NCI-H2081 (cell line): ENCODE measurements at regions not wholly inside any gene's neighbourhood (a gene's known extent, or its start where the extent isn't known, plus 50 kb on each side); places are given as distances from the start of the nearest gene placed in this dataset.

Experiments
- DNase-seq, 2 experiments: peaks; one replicate each; lab custom pipeline; 2025; lab: John Stamatoyannopoulos, UW

DNA sequence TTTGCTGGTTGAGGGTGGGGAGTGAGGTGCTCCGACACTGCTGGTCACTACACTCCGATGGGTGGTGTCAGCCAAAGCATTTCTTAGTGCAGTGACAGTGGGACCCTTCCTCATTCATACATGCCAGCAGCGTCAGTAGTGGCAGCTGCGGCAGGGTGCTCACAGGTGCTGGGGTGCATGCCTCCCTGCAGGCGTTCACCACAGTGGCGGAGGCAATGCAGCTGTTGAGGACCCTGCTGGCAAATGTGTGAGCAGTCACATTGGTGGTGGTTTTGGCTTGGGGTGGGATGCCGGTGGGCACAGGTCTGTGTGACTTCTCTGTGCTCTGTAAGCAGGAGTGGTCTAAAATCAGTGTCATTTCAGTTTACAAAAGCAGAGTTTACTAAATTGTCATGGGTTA, 464.6 kb downstream of the FUT8 start:
- no peak for DNase-seq

DNA sequence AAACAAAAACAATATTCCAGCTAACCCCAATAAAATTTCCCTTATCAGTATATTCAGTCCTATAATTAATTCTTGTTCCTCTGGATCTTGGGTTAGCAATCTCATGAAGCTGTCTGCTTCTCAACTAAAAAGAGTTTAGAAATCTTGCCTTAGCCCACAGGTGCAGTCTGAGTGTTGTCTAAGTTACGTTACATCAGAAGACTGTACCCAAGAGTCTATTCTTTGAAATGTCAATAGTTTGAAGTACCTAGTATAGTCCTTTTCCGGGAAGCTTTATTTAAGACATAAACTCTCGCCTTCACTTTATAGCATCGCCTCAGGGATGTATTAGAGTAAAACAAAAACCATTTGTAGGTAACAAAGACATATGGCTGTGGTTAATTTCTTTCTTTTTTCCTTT, 465.1 kb downstream of the FUT8 start:
- no peak for DNase-seq

DNA sequence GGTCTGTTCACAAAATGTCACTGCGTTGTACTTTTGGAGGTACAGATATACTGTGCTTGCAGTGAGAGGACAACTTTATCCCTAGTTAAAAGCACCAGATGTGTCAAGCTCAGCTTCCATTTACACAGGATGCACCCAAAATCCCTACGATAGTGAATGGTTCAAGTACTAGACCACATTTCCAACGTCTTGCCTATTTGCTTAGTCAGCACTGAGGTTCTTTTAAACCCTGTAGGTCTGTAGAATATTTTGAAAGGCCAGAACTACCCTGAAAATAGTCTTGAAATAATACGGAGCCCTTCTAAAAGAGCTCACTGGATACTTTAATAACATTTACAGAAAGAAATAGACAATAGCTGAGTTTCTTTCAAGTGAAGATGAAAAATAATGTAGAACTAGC, 466.1 kb downstream of the FUT8 start:
- no peak for DNase-seq

DNA sequence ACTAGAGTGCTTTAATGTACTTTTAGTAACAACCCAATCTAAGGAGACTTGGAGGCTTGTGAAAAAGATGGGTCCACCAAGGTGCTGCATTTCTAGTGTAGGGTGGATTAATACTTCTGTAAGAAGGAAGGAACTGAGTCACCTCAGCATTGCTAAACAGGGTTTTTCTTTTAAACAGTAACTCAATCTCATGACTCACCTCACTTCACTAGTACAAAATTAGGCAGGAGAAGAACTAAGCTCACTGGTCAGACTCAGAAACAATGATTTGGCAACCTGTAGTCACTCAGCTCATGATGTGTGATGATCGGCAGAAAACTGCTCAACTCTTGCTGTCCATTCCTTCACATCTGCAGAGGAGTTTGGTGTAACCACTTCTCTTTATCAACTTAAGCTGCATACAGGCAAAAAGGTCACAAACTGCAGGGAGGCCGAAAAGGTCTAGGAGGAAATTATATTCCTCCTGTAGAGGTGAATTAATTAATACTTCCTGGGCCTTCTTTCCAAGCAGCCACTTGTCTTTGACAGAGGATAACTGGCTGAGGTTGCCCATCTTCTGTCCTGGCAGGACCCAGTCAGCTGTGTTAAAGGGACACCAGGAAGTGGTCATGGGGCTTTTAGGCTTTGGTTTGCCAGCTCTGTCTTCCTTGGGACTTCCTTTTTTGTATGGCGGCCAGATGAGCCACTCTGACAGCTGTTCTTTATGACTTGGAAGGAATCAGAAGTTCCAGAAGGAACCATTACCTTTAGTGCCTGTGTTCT, 466.9 kb downstream of the FUT8 start:
- no peak for DNase-seq

DNA sequence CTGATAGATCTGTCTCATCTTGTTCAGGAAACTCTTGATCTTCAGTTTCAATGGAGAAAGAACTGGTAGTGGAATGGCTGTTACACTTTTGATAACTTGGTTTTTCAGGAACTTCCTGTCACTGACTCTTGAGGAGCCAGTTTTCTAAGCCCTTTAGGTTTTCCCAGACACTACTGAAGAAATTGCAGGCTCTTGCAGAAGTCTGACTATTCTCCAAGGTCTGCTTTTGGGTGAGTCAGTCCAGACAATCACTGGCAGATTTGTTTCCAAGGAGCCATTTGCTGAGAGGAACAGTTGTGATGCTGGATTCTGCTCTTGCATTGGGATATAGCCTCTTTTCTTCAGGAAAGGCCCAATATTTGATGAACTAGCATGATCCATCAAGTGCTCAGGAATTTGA, 468.0 kb downstream of the FUT8 start:
- DNase-seq, result no peak

DNA sequence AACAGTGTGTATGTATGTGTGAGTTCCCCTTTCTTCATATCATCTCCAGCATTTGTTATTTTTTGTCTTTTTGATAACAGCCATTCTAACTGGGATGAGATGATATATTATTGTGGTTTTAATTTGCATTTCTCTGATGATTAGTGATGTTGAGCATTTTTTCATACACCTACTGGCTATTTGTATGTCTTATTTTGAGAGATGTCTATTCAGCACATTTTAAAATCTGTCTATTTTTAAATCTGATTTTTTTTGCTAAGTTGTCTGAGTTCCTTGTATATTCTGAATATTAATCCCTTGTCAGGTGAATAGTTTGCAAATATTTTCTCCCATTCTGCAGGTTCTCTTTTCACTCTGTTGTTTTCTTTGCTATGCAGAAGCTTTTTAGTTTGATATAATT, 469.1 kb downstream of the FUT8 start:
- no peak for DNase-seq

DNA sequence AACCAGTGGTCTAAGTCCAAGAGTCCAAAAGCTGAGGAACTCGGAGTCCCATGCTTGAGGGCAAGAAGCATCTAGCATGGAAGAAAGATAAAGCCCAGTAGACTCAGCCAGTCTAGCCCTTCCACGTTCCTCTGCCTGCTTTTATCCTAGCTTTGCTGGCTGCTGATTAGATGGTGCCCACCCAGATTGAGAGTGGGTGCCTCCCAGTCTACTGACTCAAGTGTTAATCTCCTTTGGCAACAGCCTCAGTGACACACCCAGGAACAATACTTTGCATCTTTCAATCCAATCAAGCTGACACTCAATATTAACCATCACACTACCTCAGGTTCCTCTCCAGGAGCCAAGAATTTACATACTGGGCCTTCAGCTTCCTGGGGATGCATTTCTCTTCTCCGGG, 476.1 kb downstream of the FUT8 start:
- DNase-seq, result no peak

DNA sequence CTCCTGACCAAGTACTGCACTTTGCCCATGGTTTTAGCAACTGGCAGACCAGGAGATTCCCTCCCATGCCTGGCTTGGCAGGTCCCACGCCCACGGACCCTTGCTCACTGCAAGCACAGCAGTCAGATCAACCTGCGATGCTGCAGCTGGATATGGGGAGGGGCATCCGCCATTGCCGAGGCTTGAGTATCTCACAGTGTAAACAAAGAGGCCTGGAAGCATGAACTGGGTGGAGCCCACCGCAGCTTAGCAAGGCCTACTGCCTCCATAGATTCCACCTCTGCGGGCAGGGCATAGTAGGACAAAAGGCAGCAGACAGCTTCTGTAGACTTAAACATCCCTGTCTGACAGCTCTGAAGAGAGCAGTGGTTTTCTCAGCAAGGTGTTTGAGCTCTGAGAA, 479.8 kb downstream of the FUT8 start:
- DNase-seq, result no peak

DNA sequence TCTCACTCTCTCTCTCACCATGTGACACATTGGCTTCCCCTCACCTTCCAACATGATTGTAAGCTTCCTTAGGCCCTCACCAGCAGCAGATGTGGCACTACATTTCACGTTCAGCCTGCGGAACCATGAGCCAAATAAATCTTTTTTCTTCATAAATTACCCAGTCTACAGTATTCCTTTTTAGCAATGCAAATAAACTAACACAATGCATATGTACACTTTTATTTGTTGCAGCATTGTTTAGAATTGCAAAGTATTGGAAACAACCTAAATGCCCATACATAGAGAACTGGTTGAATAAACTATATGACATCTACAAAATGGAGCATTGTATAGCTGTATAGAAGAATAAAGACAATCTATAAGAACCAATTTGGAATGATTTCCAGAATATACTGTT, 487.6 kb downstream of the FUT8 start:
- DNase-seq, result no peak

DNA sequence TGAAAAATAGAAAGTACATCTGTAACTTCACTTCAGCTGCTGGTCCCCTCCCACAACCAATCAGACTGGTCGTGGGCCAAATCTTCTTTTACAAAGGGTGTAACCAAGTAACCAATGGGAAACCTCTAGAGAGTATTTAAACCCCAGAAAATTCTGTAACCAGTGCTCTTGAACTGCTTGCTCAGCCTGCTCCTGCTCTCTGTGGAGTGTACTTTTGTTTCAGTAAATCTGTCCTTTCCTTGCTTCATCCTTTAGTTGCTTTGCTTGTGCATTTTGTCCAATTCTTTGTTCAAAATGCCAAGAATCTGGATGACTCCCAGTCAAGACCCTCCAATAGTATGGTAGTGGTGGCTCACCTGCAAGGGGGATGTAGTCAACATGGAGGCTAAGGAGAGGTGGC, 489.1 kb downstream of the FUT8 start:
- DNase-seq, result no peak

DNA sequence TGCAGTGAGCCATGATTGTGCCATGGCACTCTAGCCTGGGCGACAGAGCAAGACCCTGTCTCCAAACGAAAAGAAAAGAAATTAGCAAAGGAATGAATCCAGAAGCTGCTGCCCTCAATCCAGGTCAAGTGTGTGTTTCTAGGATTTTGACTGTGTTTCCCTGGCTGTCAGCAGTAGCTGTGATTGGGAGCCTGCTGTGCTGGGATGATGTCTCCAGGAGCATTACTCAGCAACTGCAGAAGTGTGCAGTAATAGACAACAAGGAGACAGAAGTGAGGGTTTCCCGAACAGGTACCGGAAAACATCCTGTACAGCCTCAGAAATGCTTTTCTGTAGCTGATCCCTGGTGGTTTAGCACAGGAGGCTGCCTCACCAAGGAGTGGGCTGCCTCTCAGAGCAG, 492.5 kb downstream of the FUT8 start:
- DNase-seq, result no peak

DNA sequence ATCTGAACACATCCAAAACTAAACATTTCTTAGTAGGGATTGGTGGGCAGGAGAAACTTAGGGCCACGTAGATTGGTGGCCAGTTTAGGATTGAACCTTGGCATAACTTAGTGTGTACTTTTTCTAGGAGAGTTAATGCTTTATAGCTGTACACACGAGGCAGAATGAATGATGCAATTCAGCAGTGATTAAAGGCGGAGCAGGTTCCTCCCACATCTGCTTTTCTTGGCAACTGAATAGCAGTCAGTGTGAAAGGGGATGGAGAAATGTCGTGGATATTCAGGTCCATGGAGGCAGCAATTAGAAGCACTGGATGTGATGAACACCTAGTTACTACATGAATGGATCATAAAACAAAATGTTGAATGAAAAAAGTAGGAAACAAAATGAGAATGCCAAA, 493.8 kb downstream of the FUT8 start:
- no peak for DNase-seq

DNA sequence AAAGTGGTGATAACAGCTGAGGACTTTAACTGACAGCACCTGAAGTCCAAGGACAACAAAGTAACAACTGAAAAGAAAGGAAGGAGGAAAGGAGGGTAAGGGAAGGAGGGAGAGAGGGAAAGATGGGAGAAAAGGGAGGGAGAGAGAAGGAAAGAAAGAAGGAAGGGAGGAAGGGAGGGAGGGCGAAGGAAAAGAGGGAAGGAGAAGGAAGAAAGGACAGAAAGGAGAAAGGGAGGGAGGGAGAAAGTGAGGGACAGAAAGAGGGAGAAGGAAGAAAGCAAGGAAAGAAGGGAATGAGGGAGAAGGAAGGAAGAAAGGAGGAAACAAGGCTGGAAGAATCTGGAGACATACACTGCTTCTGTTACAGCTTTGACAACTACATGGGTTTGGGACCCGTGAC, 494.4 kb downstream of the FUT8 start:
- no peak for DNase-seq

DNA sequence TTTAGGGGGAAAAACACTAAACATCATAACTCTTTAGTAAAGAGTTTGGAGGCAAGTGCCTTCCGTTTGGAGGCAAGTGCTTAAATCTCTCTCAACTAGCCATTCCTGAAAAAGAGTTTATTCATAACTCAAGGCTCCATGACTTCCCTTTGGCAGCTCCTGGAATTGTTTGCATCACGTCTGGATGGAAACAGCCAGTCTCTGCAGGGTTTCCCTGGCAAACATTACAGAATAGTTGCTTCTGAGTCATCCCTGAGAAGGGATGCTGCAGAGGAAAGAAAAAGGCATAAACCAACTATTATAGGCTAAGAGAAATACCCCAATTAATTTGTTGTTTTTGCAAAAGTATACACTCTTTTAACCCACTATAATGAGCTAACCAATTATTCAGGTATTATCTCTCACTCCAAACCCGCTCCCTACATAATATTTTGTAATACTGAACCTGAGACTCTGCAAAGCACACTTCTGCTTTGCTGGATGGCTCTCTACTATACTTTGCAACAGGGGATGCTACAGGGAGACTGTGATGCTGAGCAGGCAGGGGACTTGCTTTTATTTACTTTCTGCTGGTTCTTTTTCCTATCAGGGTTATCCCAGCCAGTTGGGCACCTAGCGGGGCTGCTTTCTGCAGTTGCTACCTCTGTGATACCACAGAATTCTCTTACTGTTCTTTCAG, 497.7 kb downstream of the FUT8 start:
- peak in 1 of 2 experiments; percentile 16 for DNase-seq

DNA sequence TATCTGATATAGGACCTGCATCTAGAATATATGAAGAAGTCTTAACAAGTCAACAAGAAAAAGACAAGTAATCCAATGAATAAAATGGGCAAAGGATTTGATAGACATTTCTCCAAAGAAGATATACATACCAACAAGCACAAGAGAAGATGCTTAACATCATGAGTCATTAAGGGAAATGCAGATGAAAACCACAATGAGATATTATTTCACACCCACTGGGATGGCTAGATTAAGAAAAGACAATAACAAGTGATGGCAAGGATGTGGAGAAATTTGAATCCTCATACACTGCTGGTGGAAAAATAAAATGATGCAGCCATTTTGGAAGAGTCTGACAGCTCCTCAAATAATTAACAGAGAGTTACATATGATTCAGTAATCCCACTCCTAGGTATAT, 502.6 kb downstream of the FUT8 start:
- DNase-seq, result no peak

DNA sequence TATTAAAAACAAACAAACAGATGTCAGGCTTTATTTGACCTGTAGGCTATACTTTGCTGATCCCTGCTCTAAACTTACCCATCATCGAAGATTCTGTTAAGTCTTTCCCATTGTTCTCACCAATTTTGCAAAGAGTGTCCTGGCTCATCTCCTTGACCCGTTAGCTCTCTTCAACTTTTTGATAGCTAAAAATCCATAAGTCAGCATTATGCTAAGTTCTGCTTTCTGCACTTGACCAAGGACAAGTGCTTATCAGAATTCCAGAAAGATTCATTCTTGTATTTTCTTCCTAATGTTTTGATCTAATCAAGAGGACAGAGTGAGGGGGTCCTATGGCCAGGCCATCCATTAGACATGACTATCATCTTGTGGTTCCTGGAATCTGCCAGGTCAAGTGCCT, 503.5 kb downstream of the FUT8 start:
- no peak for DNase-seq

DNA sequence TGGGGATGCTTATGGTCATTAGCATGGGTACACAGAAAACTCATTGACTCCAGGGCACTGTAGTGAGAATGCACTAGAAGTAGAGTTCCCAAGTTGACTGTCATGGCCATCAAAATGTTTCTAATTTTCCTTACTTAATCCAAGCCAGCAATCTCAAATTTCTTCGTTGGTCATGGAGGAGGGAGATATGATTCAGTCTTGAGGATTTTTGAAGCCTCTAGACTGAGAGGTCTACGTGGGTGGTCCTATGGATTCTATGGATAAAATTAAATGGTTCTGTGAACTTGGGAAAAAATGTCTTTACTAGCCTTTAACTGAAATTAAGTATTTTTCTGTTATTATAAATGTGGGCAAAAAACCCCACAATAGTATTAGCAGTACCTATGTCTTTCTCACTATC, 508.5 kb downstream of the FUT8 start:
- DNase-seq, result no peak

DNA sequence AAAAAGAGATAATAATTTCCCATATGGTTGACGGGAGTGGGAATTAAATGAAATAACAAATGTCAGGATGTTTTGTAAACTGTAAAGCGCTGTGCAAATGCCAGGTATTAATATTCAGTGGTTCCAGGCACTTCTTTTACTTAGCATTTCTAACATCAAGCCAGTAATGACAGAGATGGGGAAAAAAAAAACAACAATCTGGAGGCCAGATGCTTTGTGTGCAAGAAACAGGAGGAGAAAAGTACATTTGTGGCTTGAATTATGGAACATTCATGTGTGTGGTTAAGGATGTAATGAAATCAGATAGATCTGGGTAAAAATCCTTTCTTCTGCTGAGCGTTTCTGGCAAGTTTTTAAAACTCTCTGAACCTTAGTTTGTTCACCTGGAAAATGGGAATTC, 509.6 kb downstream of the FUT8 start:
- DNase-seq, result no peak

DNA sequence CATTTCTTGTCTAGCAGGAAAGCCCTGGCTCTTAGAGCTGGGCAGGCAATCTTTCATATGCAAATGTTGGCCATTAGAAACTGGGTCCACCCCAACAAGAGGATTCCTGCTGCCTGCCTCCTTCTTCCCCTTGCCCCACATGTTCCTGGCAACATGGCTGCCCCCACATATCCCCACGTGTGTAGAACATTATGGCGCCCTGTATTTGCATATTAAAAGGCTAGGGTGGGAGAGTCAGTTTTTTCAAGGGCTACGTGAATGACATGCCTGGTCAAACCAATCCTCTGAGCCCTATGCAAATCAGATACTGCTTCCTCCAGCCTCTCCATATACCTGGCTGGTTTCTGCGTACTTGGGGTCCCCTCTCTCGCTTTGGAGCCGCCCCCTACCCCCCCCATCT, 514.0 kb downstream of the FUT8 start:
- DNase-seq, result no peak

DNA sequence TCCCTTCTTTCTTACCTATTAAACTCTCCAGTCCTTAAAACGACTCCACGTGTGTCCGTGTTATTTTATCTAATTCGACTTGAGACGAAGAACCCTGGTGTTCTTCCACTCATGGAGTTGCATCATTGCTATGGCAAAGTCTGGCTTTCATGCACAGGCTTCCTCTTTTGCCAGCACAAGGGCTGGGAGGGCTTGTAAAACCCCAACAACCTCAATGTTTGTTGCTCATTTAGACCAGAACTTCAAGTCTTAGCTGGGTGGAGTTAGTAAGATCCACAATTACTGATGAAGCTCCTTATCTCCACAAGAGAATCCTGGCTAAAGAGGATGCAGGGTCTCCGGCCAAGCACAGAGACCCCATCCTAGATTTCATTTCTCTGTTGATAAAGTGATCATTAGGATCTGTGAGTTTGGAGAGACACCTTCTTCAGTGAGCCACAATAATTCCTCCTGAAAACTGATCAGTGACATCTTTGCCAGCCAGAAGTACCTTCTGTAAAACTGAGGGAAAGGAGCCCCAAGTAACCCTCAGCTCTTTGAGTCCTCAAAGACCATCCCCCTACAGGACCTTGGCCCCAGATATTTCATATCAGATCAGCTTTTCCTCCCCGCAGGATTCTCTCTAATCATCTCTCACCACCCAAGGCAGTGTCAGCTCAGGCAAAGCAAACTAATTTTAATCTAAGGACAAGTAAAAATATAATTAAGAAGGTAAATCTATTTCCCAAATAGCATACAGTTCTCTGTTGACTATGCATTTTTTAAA, 514.6 kb downstream of the FUT8 start:
- no peak for DNase-seq

DNA sequence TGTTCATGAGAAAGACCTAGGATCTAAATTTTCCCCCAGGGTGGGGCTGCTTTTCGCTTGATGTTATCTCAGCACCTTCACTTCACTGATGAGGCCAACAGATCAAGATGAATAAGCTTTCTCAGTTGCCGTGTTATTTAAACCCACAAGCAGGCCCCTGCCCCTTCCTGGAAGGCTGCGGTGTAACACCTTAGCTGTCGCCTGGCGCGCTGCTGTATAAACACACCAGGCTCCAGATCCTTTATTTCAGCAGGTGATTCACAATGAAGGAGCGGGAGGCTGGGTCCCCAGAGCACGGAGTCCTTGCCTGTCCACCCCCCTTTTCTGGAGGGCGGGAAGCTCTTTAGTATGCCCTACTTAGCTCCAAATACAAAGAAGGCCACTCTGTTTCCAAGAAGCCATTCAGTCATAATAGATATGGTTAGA, 515.4 kb downstream of the FUT8 start:
- peak in 1 of 2 experiments; percentile 79 for DNase-seq

DNA sequence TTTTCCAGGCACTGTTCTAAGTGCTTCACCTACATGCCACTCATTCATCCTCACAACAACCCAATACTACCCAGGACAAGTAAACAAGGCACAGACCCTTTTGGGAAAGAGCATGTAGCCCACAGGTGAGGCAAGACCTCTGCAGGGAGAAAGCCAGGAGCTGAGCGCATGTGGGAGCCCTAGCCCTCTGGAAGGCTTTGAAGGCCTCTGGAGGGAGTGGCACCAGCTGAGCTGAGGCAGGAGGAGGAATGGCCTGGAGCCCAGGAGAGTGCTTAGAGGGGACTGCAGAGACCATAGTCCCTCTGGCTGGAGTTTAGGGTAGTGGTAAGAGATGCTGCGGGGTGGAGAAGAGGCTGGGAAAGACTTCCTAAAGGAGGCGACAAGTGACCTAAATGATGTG, 516.5 kb downstream of the FUT8 start:
- no peak for DNase-seq

DNA sequence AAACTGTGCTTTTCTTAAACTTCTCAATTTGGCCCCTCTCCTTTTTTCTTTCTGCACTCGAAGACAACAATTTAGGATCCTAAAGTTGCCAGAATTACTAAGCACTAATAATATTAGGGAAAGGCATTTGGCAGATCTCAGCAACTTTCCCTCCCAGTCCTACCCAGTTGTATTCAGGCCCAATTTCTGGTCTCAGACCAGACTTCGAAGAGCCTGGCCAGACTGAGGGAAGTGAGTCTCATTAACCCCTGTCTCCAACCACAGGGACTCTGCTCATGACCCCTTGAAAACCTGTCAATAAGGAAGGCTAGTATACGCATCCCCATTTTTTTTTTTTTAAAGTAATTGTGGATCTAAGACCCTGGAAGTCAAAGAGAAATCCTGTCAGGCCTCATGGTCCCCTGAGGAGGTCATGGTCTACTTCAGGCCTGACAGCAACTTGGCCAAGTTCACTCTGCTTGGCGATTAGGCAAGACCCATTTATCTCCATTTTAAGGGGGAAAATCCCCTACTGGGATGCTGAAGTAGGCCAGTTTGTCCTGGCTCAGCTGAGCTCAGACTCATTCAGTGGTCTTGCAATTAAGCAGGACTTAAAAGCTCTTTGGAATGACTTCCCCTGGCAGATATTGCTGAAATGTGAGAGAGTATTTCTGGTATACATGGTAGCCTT, 521.0 kb downstream of the FUT8 start:
- no peak for DNase-seq
